GM12872 (cell line): ENCODE measurements at regions not wholly inside any gene's neighbourhood (a gene's known extent, or its start where the extent isn't known, plus 50 kb on each side); places are given as distances from the start of the nearest gene placed in this dataset.

Experiments used
- TF ChIP-seq, protein P1 (sequence below): IDR thresholded peaks from 3 replicates; pipeline ENCODE4 v1.5.1; 2011; ENCODE audit warnings: low read depth, mild to moderate bottlenecking, low read length, moderate library complexity; ENCODE audit not compliant: insufficient read depth

DNA sequence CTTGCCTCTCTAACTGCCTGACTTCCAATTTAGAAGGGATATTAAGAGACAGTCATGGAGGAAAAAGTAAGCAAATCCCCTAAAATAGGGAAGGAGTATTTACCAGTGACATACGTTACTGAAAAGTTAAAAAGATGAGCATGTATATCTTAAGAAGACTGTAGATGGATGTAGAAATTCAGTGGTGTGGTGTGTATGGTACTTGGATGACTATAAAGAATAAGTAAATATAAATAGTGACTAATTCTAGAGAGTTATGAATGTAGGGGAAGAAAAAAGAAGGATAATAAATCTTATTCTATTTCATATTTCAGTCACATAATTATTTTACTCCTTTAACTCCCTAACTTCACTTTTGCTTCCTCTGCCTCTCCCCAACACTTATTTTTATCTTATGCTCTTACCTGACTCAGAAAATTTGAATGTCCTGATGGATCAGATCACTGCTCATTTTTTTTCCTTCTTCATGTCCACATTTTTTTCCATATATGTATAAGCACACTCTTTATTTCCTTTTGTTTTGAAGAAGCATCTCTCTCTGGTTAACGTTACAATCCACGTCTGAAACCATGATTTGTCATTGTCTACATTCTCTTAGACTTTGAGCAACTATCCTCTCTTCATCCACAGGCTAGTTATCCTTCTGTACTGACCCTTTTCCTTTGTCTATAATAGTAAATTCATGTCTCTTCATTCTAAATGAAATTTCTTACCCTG is 422.7 kb upstream of the SYT1 start:
- TF ChIP-seq, protein P1, sequence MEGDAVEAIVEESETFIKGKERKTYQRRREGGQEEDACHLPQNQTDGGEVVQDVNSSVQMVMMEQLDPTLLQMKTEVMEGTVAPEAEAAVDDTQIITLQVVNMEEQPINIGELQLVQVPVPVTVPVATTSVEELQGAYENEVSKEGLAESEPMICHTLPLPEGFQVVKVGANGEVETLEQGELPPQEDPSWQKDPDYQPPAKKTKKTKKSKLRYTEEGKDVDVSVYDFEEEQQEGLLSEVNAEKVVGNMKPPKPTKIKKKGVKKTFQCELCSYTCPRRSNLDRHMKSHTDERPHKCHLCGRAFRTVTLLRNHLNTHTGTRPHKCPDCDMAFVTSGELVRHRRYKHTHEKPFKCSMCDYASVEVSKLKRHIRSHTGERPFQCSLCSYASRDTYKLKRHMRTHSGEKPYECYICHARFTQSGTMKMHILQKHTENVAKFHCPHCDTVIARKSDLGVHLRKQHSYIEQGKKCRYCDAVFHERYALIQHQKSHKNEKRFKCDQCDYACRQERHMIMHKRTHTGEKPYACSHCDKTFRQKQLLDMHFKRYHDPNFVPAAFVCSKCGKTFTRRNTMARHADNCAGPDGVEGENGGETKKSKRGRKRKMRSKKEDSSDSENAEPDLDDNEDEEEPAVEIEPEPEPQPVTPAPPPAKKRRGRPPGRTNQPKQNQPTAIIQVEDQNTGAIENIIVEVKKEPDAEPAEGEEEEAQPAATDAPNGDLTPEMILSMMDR = no peak

DNA sequence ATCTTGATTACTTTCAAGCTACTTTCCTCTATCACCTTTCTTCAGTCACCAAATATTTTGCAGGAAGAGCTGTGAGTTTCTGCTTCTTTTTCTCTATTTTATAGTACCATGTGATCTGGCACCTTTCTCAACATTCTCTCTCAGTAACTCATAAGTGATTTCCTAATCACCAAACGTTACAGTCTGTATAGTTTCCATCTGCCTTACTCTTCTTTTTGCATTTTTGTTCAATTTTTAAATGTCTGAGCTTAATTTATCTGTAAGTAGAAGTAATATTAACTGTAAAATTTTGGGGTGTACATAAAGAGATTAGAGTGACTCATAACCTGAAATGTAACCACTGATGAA is 422.1 kb upstream of the SYT1 start:
- TF ChIP-seq, protein P1 = no peak

DNA sequence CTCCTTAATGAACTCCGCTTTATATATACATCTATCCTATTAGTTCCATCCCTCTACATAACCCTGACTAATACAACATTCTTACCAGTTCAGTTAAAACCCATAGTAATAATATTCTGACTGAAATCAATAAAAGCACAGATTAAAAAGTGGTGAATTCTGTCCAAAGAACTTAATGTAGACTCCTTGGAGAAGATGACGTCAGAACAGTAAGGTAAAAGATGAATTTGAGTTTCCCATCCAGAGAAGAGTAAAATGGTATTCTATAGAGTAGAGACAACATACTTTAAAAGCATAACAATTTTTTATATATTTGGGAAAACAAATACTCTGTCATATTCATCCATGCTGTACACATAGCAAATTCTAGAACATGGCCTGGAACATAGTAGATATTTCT is 418.0 kb upstream of the SYT1 start:
- TF ChIP-seq, protein P1 = no peak

DNA sequence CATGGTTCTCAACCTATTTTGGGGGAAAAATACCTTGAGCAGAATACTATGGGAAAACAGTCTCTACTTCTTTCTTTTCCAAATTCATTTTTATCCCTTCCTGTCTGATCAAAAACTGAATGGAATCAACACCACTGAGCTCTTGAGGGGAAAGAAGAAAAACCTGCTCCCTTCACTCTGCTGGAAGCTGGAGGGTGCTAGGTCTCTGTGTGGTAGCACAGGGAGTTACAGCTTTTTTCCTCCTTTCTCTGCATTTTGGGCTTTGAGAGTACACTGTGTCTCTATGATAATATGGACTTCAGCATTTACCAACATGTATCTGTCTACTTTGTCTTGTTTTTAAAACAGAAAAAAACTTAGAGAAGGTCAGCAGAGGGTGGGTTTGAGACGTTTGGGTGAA is 417.2 kb upstream of the SYT1 start:
- TF ChIP-seq, protein P1 = no peak

DNA sequence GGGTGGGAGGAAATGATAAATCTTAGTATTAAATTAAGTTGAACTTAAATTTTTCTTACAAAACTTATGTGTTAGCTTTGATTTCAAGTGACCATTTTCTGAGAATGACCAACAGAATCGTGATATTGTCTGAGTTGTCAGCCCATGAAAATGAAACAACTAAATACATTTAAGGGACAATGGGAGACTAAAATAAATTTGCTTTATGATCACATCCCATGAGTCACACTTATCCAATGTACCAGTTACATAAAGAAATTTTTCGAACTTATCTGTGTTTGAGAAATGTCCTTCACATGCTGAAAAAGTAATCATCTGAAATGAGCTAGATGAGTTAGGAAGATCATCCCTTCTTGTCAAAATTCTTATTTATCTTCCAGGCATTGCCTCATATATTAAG is 415.9 kb upstream of the SYT1 start:
- TF ChIP-seq, protein P1 = no peak

DNA sequence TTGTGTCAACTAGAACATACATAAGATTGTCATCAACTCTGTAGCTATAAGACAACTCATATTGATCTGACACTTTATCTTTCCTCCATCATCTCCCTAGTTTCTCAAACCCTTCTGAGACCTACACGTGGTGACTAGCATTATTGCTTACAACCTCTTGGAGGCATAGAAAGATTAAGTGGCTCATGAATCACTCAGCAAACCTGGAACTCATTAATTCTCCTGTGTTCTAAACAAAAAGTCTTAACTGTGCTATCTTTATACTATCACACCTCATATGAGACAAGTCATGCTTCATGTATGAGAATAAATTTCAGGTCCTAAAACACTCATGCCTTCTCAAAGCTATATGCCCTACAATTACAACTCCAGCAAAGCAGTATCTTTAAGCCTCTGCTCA is 408.6 kb upstream of the SYT1 start:
- TF ChIP-seq, protein P1 = no peak

DNA sequence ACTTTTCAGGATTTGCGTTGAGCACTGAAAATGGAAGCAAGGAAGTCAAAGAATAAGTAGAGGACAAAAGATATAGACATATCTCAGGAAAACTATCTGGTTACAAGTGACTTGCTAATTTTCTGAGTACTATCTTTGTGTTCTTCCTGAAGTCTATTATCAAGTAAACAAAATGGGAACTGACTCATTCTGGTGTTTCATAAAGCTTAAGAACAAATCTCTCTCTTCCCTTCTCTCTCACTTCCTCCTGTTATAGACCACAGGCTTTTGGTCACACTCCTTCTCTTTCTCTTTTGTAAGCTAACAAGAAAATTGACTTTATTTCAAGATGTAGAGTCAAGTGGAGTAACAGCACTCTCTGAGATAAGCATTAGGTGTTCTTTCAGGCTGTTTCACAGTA is 406.6 kb upstream of the SYT1 start:
- TF ChIP-seq, protein P1 = no peak
